AG08395 (cell line): ENCODE measurements at regions not wholly inside any gene's neighbourhood (a gene's known extent, or its start where the extent isn't known, plus 50 kb on each side); places are given as distances from the start of the nearest gene placed in this dataset.

Source experiments
- DNase-seq: peaks from one replicate; pipeline ENCODE4 v3.0.0; 2012; ENCODE audit warnings: mixed read lengths, low spot score

DNA sequence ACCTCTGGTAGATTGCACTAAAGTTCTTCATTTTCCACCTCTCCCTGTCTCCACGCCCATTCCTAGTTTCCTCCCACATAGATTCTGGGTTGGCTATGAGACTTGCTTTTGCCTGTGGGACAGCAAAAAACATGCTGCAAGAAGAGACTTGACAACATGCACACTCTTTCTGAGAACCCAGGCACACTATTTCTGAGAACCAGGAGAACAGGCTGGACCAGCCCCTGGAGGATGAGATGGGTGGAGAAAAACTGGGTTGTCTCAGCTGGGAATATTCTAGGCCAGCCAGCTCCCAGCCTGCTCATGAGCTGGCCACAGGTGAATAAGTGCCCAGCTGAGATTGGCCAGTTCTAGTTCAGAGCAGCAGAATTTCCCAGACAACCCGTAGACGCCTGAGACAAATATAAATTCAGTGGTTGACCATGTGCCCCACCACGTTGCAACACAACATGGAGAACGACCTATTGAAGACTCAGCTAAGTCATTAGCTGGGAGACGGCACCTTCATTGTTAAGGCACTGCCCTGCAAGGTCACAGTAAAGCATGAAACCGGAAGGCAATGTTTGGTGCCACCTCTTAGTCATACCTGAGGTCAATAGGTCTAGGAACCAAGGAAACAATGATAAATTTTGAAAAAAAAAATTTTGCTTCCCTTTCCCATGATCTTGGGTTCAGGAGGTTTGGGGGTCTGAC lies 92.7 kb upstream of the AKR1E2 start:
- DNase-seq: no peak

DNA sequence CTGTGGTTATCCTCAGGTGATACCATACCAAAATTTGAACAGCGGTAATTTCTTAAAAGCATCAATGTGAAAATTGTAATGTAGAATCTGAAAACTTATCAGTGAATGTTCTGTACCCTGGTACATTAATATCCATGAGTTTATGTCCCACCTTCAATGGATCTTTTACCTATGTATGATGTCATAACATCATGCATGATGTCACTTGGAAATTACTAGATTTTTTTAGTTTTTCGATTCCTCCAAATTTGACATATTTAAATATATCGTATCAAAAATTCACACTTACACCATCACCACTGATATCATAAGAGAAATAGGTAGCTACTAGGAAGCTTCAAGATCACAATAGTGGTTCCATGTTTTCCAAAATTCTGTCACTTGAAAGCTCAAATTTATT lies 95.0 kb upstream of the AKR1E2 start:
- no peak for DNase-seq

DNA sequence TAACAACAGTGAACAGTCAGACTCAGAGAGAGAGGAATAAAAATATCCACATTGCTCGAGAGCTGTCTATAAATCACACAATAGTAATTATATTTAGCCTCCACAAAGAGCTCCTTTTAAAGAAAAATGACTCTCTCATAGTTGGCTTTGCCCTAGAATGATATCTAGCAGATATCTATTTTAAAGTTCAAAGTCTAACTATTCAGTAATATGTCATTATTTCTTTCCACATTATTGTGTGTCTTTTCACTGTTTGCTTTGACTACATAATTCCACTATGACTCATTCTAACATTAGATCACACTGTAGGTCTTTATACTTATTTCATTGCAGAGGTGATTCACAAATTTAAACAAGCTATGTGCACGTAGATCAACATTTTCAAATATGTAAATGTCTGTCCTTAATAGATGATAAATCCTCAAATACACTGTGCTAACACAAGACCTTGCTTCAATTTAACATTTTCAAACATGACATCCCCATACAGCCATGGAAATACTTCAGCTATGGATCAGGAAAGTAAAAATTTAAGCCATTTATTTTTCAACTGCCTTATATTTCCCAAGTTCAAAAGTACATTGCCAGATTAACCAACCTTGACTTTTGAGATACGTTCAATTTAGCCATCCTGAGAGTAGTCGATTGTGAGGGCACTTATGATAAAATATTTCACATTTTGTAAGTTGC lies 99.9 kb upstream of the AKR1E2 start:
- peak; percentile 49 for DNase-seq

DNA sequence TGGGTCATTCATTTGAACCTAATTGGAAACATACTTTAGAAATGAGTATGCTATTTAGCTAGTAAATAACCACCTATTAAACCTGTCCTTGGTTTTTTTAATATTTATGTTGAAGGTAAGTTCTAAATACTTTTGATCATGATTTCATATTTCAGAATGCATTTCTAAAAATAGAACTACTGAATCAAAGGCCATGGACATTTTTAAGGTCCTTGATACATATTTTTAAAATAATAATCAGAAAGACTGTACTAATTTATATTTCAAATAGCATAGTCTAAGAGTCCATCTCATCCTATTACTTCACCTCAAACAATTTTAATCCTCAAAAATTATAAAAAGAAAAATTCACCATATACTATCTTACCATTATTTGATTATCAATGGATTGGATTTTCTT lies 102.1 kb upstream of the AKR1E2 start:
- no peak for DNase-seq

DNA sequence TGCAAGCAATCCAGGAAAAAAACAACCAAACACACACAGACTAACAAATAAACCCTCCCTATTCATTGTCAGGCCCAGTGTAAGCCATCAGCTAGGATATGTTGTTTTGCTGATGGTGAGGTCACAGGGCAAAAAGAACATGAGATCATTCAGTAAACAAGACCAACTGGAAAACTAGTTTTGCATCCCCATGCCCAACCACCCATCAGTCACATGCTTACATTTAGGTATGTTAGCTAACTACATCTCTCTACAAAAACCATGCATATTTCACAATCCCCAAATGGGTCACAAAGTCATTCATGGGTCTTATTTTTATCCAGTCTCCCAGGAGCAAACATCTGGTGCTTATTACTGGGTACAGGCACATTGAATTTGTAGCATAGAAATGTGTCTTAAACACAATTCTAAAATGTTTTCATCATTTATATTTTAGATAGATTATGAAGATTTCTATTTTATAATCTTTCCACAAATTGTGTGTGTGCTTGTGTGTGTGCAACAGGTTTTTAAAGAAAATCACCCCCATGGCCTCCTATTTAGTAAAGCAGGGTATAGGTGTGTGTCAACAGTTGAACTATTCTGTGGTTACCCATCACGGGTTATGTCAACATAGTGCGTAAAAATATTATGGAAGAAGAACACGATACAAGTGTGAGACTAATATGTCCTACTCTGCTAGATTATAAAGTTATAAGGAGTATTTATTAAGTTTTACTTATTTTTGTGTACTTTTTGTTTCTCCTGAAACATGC lies 103.8 kb upstream of the AKR1E2 start:
- peak; percentile 43 for DNase-seq

- DNase-seq: no peak
Measured at GRCh38 chr10:4720463-4720862, 105.5 kb upstream of the AKR1E2 start.

GRCh38 chr10:4719671-4720070 lies 106.3 kb upstream of the AKR1E2 start:
- no peak for DNase-seq

DNA sequence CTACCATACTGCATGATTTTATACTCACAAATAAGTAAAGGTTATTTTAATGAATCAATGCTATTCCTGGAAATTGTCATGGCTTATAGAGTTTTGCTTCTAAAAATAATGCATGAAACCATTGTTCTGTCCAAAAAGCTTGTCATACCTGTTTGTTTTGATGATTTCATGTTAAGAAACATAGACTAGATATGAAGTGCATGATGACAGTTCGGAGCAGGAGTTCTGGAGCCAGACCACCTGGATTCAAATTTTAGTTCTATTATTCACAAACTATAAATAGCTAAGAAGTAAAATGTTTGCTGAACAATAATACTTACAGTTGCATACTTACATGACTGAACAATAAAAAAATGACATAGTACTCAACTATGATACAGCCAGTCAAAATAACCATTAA lies 107.0 kb upstream of the AKR1E2 start:
- no peak for DNase-seq

DNA sequence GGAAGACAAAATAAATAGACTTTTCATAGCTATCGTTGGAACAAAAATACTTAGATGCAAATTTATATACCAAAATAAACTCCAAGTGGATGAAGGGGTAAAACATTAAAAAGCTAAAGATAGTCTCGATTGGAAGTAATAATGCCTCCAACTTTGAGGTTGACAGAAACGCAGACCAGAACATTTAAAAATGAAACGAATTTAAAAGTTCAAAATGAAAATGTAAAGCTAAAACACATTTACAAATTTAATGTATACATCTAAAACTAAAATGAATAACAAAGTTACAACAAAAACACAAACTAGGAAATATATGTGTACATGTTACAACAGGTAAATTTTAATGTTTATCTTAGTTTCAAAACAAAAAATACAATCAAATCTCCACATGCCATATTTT lies 107.5 kb upstream of the AKR1E2 start:
- DNase-seq: no peak

DNA sequence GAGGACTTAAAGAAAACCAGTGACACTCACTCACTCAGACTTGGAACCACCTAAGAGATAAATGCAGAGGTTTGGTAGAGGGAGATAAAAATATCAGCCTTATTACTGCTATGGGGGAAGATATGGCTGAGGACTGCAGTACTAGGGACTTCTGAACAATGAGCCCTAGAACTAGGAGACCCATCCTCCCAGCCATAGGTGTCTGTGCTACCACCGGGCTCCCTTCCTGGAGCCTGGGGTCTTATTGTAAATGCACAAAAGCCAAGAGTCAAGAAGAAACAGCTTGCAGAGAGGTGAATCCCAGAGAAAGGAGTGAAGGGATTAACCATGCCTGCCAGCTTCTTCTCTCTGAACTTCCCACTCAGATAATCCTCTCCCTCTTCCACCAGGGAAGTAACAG lies 108.3 kb upstream of the AKR1E2 start:
- no peak for DNase-seq

DNA sequence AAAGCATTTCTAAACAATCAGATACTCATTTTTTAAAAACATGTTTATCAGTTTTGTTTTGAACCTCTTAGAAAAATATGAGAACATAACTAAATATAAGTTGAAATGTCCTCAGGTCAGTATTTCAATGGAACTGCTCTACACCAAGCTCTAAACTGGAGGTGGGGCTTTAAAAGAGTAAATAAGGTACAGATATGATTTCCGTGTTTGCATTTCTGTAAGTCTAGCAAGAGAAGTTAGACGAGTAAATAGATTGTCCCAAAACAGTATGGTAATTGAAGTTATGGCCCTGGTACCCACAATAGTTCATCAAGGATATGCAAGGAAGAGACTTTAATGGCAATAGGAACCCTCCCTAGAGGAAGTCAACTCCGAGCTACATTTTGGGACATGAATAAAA lies 115.1 kb upstream of the AKR1E2 start:
- DNase-seq: no peak

DNA sequence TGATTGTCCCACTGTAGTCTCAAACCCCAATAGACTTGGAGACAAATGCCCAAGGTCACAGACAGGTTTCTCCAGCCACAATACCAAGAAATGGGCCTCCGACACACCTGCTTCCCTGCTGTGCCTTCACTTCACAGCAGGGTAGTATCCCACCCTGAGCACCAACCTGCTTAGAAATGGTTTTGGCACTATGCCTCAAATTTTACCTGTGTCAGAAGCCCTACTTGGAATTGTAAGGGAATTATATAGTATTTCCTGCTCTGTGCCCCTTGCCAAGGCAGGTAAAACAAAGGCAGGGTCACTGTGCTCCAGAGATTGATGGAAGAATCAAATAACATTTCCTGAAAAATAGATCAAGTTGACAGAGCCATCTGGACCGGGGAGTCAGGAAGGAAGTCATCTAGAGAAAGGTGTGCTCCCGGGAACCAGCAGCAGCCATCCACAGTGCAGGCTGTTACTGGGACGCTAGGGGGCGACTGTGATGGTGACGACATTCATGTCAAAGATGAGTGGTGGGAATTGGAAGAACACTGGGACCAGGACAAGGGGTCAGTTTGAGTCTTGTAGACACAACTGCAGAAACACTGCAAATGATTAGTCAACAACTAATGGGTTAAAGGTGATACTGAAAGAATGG lies 117.8 kb upstream of the AKR1E2 start:
- no peak for DNase-seq

DNA sequence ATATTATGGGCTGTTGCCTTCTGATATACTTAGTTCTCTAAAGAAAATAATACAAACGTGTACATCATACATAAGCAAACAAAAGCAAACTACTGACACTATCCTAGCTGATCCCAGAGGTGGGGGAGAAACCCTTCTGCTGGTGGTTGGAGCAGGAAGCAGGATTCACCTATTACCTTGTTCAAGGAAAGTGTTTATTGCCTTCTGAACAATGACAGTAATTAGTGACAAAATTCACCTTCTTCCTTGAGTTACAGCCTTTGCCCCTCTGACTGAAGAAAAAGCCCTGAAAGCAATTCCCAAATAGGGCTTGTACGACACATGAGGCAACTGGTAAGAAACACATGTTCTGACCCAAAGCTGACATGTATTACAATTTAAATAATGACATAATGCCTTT lies 118.8 kb upstream of the AKR1E2 start:
- no peak for DNase-seq

DNA sequence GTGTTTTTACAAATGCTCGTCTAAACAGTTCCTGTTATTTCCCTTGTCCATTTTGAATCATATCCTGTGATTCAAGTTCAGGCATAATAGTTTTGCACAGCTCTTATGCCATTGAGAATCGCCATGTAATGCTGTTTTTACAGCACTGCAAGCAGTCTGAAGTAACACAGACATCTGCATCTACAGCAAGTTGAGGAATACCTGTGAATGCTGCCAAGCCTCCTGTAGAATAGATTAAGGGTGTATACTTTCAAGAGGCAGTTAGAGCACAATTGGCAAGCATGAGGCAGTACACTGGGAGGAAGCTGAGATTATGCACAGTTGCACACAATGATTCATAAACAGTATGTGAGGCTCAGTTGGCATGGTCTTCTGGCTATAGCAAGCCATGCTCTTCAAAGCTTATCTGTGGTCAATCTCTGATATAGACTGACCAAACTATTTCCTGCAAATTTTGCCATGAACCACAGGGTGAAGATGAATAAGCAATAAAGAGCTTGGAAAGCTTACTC lies 121.9 kb upstream of the AKR1E2 start:
- peak; percentile 80 for DNase-seq

GRCh38 chr10:4701016-4701415 lies 125.0 kb upstream of the AKR1E2 start:
- DNase-seq: no peak

DNA sequence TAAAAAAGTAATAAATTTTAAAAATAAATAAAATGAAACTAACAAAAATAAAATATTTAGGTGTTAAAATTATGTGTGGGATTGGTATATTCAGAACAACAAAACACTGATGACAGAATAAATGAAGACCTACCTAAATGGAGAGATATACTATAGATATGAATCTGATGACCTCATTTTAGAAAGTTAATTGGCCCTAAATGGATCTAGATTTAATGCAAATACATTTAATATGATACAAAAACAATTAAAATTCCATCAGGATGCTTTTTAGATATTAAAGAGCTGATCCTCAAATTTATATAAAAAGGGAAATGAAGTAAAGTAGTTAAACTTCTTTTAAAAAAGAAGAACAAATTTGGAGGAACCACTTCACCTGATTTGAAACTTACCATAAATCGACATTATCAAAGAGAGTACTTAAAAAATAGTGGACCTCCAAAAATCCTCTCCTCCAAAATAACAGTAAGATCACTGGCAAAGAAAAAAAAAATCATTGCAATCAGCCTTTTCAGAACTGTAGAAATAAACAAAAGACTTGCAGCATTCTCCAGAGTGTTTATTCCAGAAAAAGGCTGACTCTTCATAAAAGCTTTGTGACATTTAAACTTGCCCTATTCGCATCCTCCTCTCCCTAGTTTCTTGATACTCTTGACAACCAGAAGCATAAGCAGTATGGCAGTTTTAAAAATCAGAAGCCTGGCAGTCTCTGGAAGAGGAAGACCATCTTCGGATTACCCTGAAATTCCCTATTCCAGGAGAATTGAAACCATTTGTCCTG lies 125.9 kb upstream of the AKR1E2 start:
- DNase-seq: no peak

DNA sequence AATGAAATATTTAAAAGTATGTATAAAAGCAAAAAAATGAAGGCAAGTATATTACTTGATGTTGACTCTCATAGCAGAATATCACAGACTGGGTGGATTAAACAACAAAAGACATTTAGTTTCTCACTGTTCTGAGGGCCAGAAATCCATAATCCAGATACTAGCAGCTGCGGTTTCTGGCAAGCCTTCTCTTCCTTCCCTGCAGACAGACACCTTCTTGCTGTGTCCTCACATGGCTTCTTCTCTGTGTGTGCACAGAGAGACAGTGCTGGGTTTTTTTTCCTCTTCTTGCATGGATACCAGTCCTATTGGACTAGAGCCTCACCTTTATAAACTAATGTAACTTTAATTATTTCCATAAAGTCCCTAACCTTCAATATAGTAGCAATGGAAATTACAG lies 127.9 kb upstream of the AKR1E2 start:
- DNase-seq: no peak

DNA sequence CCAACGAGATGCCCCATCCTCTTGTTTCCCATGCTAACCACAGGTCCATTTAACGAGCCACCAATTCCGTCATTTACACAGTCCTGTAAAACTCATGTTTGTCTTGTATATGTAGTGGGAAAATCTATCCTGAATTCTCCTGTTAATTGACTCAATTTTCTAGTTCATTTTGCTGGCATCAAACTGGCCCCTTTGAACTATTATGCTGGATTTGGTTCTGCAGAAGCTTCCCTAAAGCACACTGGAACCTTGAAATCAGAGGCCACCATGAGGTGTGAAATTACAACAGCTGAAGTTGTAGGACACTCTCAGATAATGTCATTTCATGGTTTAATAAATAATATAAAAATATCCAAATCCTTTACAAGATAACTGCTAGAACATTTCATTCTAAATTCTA lies 129.8 kb upstream of the AKR1E2 start:
- DNase-seq: no peak

- no peak for DNase-seq
Measured at GRCh38 chr10:4693967-4694366, 132.0 kb upstream of the AKR1E2 start.

- DNase-seq: no peak
Measured at GRCh38 chr10:4692206-4692605, 133.8 kb upstream of the AKR1E2 start.

GRCh38 chr10:4691776-4692175 lies 134.2 kb upstream of the AKR1E2 start:
- peak; percentile 26 for DNase-seq

DNA sequence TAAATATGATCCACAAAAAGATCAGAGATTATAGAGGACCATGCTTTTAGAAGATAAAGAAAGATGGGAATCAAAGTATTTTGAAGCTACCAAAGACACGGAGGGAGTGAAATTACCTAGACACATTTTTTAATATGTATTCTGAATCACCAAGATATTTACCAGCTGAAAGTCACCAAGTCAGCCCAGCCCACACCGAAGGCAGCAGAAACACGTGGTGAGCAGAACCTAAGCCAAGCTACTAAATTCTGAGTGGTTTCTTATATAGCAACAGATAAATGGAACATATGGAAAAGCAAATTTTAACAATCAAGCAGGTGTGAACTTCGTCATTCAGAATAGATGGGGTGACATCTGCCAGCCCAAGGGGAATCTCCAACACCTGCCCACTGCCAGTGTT lies 134.7 kb upstream of the AKR1E2 start:
- DNase-seq: no peak
